ENCODE measurements at regions not wholly inside any gene's neighbourhood (a gene's known extent, or its start where the extent isn't known, plus 50 kb on each side); places are given as distances from the start of the nearest gene placed in this dataset.

DNA sequence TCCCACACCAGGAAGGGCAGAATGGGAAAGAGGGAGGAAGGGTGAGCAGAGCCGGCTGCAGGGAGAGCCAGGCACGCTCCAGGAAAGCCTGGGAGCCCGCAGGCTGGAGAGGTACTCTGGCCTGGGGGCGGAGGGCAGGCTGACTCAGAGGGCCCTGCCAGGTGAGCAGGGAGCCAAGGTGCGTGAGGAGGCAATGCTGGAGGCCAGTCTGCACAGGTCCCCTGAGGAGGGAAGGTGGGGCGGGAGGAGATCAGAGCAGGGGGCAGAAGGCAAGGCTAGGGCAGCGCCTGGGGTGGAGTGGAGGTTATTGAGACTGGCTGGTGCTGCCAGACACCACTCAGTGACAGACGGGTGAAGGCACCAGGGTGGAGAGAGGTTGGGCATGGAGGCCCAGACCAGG lies 385.0 kb downstream of the BCL11B start:
- TF ChIP-seq CTCF (IDR thresholded peaks at IDR 0.05), result no peak
- TF ChIP-seq POLR2AphosphoS5 (IDR thresholded peaks at IDR 0.05; ENCODE audit: low read depth, low read length), result no peak
- TF ChIP-seq RFX5 (IDR thresholded peaks at IDR 0.05; ENCODE audit: low read length), result no peak
- TF ChIP-seq NFIC (IDR thresholded peaks at IDR 0.05; ENCODE audit: borderline replicate concordance), result no peak
- no peak for TF ChIP-seq CHD2 (IDR thresholded peaks at IDR 0.05; ENCODE audit: low read length, partially characterized antibody)
- no peak for TF ChIP-seq JUND (IDR thresholded peaks at IDR 0.05)
- TF ChIP-seq FOSL2 (IDR thresholded peaks at IDR 0.05; ENCODE audit: borderline replicate concordance, low read depth), result no peak
- TF ChIP-seq, protein P1, sequence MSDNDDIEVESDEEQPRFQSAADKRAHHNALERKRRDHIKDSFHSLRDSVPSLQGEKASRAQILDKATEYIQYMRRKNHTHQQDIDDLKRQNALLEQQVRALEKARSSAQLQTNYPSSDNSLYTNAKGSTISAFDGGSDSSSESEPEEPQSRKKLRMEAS (IDR thresholded peaks at IDR 0.05; ENCODE audit: low read depth), result no peak
- no peak for TF ChIP-seq YY1 (IDR thresholded peaks at IDR 0.05; ENCODE audit: low read depth)

Measured in SK-N-SH (cell line).